ENCODE measurements at regions not wholly inside any gene's neighbourhood (a gene's known extent, or its start where the extent isn't known, plus 50 kb on each side); places are given as distances from the start of the nearest gene placed in this dataset.

- Mint-ChIP-seq H3K4me1 (ENCODE audit: low read depth) (no peaks in the 10 kb centered on the region), H3K9me3 (peaks cover 6% of the 10 kb centered on the region), H3K27ac (no peak overlapping the region), H3K27me3 (no peaks in the 10 kb centered on the region), H3K4me3 (no peak overlapping the region), H3K36me3 (ENCODE audit: low read depth) (no peaks in the 10 kb centered on the region)
- ATAC-seq = no peak
- TF ChIP-seq, protein P1, sequence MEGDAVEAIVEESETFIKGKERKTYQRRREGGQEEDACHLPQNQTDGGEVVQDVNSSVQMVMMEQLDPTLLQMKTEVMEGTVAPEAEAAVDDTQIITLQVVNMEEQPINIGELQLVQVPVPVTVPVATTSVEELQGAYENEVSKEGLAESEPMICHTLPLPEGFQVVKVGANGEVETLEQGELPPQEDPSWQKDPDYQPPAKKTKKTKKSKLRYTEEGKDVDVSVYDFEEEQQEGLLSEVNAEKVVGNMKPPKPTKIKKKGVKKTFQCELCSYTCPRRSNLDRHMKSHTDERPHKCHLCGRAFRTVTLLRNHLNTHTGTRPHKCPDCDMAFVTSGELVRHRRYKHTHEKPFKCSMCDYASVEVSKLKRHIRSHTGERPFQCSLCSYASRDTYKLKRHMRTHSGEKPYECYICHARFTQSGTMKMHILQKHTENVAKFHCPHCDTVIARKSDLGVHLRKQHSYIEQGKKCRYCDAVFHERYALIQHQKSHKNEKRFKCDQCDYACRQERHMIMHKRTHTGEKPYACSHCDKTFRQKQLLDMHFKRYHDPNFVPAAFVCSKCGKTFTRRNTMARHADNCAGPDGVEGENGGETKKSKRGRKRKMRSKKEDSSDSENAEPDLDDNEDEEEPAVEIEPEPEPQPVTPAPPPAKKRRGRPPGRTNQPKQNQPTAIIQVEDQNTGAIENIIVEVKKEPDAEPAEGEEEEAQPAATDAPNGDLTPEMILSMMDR (IDR thresholded peaks at IDR 0.05) = no peak
- POLR2A ChIA-PET = no interaction called here
- CTCF ChIA-PET = no interaction called here
- DNase-seq = no peak
- intact Hi-C loops (cut with micrococcal nuclease) = no loop called here
Observed at GRCh38 chr9:116059466-116059865, 94.1 kb upstream of the PAPPA start.

DNA sequence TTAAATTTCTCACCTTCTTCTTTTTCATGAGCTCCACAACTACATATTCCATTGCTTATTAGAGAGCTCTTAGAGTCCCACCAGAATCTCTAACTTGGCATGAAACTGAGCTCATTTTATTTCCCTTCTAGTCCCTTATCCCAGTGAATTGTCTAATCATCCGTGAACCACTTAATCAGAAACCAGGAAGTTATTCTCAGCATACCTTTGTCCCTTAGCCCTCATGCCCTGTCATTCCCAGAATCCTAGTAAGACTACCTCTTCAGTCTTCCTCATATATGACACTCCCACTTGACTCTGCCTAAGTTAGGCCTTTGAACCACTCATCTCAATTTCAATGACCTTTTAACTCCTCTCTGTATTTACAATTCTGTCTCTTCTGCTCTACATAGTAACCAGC is 93.0 kb upstream of the PAPPA start:
- intact Hi-C loops (cut with micrococcal nuclease) = no loop called here
- H3K36me3 Mint-ChIP-seq (ENCODE audit: low read depth) = no peaks in the 10 kb centered on the region
- no peaks in the 10 kb centered on the region for H3K27me3 Mint-ChIP-seq
- peaks cover 3% of the 10 kb centered on the region for H3K9me3 Mint-ChIP-seq
- TF ChIP-seq, protein P1 (IDR thresholded peaks at IDR 0.05) = no peak
- ChIA-PET CTCF (no interaction called here), POLR2A (no interaction called here)
- no peak overlapping the region for H3K27ac Mint-ChIP-seq
- H3K4me3 Mint-ChIP-seq = no peak overlapping the region
- ATAC-seq = no peak
- H3K4me1 Mint-ChIP-seq (ENCODE audit: low read depth) = no peaks in the 10 kb centered on the region
- DNase-seq = no peak

- intact Hi-C loops (cut with micrococcal nuclease) = no loop called here
- Mint-ChIP-seq H3K27me3 (no peaks in the 10 kb centered on the region), H3K27ac (no peak overlapping the region), H3K36me3 (ENCODE audit: low read depth) (no peaks in the 10 kb centered on the region), H3K4me3 (no peak overlapping the region), H3K4me1 (ENCODE audit: low read depth) (no peaks in the 10 kb centered on the region), H3K9me3 (peaks cover 3% of the 10 kb centered on the region)
- DNase-seq (no peak), ATAC-seq (no peak)
- ChIA-PET CTCF (no interaction called here), POLR2A (interaction anchor here (0.8 kb wide), 1 partner anchor 1362 kb away, joined by 3 read pairs; no protein-coding TSS in a partner anchor)
- TF ChIP-seq, protein P1 (IDR thresholded peaks at IDR 0.05) = no peak
Observed at GRCh38 chr9:116061546-116062205, 91.9 kb upstream of the PAPPA start.

- TF ChIP-seq, protein P1 (IDR thresholded peaks at IDR 0.05) = no peak
- intact Hi-C loops (cut with micrococcal nuclease) = no loop called here
- no peaks in the 10 kb centered on the region for H3K27me3 Mint-ChIP-seq
- POLR2A ChIA-PET = interaction anchor here (0.8 kb wide), 1 partner anchor 1362 kb away, joined by 3 read pairs; no protein-coding TSS in a partner anchor
- CTCF ChIA-PET = no interaction called here
- ATAC-seq = no peak
- no peak overlapping the region for H3K4me3 Mint-ChIP-seq
- H3K27ac Mint-ChIP-seq = no peak overlapping the region
- peaks cover 3% of the 10 kb centered on the region for H3K9me3 Mint-ChIP-seq
- no peak for DNase-seq
- no peaks in the 10 kb centered on the region for H3K36me3 Mint-ChIP-seq (ENCODE audit: low read depth)
- H3K4me1 Mint-ChIP-seq (ENCODE audit: low read depth) = no peaks in the 10 kb centered on the region
Observed at GRCh38 chr9:116062206-116062550, 91.4 kb upstream of the PAPPA start.

- Mint-ChIP-seq H3K4me1 (ENCODE audit: low read depth) (no peaks in the 10 kb centered on the region), H3K36me3 (ENCODE audit: low read depth) (no peaks in the 10 kb centered on the region), H3K9me3 (peaks cover 2% of the 10 kb centered on the region), H3K27ac (no peak overlapping the region), H3K4me3 (no peak overlapping the region), H3K27me3 (peaks cover 1% of the 10 kb centered on the region)
- TF ChIP-seq, protein P1 (IDR thresholded peaks at IDR 0.05) = no peak
- DNase-seq (no peak), ATAC-seq (no peak)
- ChIA-PET POLR2A (no interaction called here), CTCF (no interaction called here)
- intact Hi-C loops (cut with micrococcal nuclease) = no loop called here
Observed at GRCh38 chr9:116064970-116065369, 88.6 kb upstream of the PAPPA start.

All from activated CD8-positive, alpha-beta T cell treated with anti-CD3 and anti-CD28 coated beads for 36 hours (primary cell).